Mesendoderm (in vitro differentiated cells): ENCODE measurements at regions not wholly inside any gene's neighbourhood (a gene's known extent, or its start where the extent isn't known, plus 50 kb on each side); places are given as distances from the start of the nearest gene placed in this dataset.

Experiments
- DNase-seq: peaks from one replicate; pipeline ENCODE4 v3.0.0; 2013
- H2AK5ac ChIP-seq: 2 replicates; pipeline ENCODE4 v1.6.1; 2013; ENCODE audit warnings: low read length, inconsistent platforms
- H2BK120ac ChIP-seq: 2 replicates; pipeline ENCODE4 v1.6.1; 2013; ENCODE audit warnings: low read depth, mild to moderate bottlenecking, low read length, moderate library complexity, mixed read lengths
- H2BK15ac ChIP-seq: replicated peaks from 2 replicates; pipeline ENCODE4 v1.6.1; 2013; ENCODE audit warnings: low read depth, mild to moderate bottlenecking, moderate library complexity
- H2BK5ac ChIP-seq: 2 replicates; pipeline ENCODE4 v1.6.1; 2013; ENCODE audit warnings: low read length, inconsistent platforms
- H3K18ac ChIP-seq: 2 replicates; pipeline ENCODE4 v1.6.1; 2013; ENCODE audit warnings: mild to moderate bottlenecking, low read length, mixed read lengths
- H3K23ac ChIP-seq: one replicate; pipeline ENCODE4 v1.6.1; 2013; ENCODE audit warnings: low read length
- H3K27ac ChIP-seq: 2 replicates; pipeline ENCODE4 v1.5.1; 2013; ENCODE audit warnings: low read depth, mild to moderate bottlenecking, inconsistent platforms, low read length, moderate library complexity
- H3K27me3 ChIP-seq: 2 replicates; pipeline ENCODE4 v1.6.1; 2013; ENCODE audit warnings: low read length, control low read depth, mild to moderate bottlenecking, inconsistent platforms; ENCODE audit not compliant: insufficient read depth, poor library complexity
- H3K36me3 ChIP-seq: 2 replicates; pipeline ENCODE4 v1.6.1; 2013; ENCODE audit warnings: low read length, inconsistent platforms; ENCODE audit not compliant: control insufficient read depth, insufficient read depth
- H3K4ac ChIP-seq: one replicate; pipeline ENCODE4 v1.6.1; 2013; ENCODE audit warnings: low read depth, mild to moderate bottlenecking, low read length, moderate library complexity
- H3K4me1 ChIP-seq: 2 replicates; pipeline ENCODE4 v1.6.1; 2013; ENCODE audit warnings: low read depth, low read length, inconsistent platforms; ENCODE audit not compliant: control insufficient read depth
- H3K4me2 ChIP-seq: 2 replicates; pipeline ENCODE4 v1.6.1; 2013; ENCODE audit warnings: low read length
- H3K4me3 ChIP-seq: 2 replicates; pipeline ENCODE4 v1.5.1; 2013; ENCODE audit warnings: mild to moderate bottlenecking, low read length
- H3K56ac ChIP-seq: one replicate; pipeline ENCODE4 v1.6.1; 2013; ENCODE audit warnings: low read length
- H3K79me1 ChIP-seq: 2 replicates; pipeline ENCODE4 v1.6.1; 2013; ENCODE audit warnings: low read length, inconsistent platforms
- H3K79me2 ChIP-seq: 2 replicates; pipeline ENCODE4 v1.6.1; 2013; ENCODE audit warnings: mild to moderate bottlenecking, low read length; ENCODE audit not compliant: control insufficient read depth, insufficient read depth
- H3K9ac ChIP-seq: 2 replicates; pipeline ENCODE4 v1.6.1; 2013; ENCODE audit warnings: low read length, inconsistent platforms
- H4K5ac ChIP-seq: one replicate; pipeline ENCODE4 v1.6.1; 2013; ENCODE audit warnings: low read length
- H4K8ac ChIP-seq: one replicate; pipeline ENCODE4 v1.6.1; 2013; ENCODE audit warnings: low read depth, mild to moderate bottlenecking, control low read depth, low read length, moderate library complexity
- WGBS: extraction: QIAGEN DNeasy Blood & Tissue Kit; methylation state at CpG from one replicate; pipeline ENCODE4 v1.1.7; 2013; ENCODE audit warnings: low lambda C conversion rate, missing lambda C conversion rate; ENCODE audit not compliant: insufficient coverage; ENCODE audit errors: extremely low coverage; 5-methylcytosine and 5-hydroxymethylcytosine counted together

DNA sequence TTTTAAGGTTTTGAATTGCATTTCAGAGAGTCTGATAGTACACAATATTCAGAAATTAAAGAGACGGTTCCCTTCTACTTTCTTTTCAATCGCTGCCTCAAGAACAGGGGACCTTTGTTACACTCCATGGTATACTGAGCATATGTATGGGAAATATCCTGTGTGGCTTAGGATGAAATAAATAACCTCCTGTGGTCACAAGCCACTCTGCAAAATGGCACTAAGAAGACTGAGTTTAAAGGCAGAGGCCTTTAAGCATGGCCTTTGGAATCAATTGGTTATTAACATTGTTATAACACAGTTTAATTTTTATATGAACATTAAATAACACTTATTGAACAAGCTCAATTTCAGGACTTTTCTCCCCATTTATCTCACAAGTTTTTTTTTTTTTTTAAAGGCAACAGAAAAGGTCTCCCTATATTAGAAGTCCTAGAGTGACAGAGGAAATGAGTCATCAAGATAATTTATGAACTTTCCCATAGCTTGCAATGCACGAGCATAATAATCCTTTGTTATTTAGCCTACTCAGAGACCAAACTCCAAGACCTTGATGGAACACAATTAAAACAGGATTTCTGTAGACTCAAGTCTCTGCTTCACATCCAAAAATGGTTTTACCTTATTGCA, 341.9 kb downstream of the TMEM167A start:
- no peaks in the 10 kb centered on the region for H3K79me2 ChIP-seq
- no peaks in the 10 kb centered on the region for H3K79me1 ChIP-seq
- no peak overlapping the region for H3K56ac ChIP-seq
- H2BK120ac ChIP-seq, result no peak overlapping the region
- no peak overlapping the region for H3K18ac ChIP-seq
- H3K27me3 ChIP-seq, result no peaks in the 10 kb centered on the region
- H2AK5ac ChIP-seq, result no peak overlapping the region
- no peak overlapping the region for H3K4me2 ChIP-seq
- H4K8ac ChIP-seq, result no peak overlapping the region
- H3K9ac ChIP-seq, result no peak overlapping the region
- H2BK5ac ChIP-seq, result no peak overlapping the region
- no peak overlapping the region for H3K4ac ChIP-seq
- no peak overlapping the region for H3K23ac ChIP-seq
- no peak overlapping the region for H4K5ac ChIP-seq
- H3K27ac ChIP-seq, result no peak overlapping the region
- H3K4me3 ChIP-seq, result no peak overlapping the region
- no peaks in the 10 kb centered on the region for H3K4me1 ChIP-seq
- DNase-seq, result no peak
- WGBS, result no CpG with 5 or more reads among the region's 3 CpGs
- H2BK15ac ChIP-seq, result no peak overlapping the region
- H3K36me3 ChIP-seq, result no peaks in the 10 kb centered on the region

GRCh38 chr5:82734347-82734746, 342.8 kb downstream of the TMEM167A start:
- no peak overlapping the region for H2BK5ac ChIP-seq
- H2AK5ac ChIP-seq, result no peak overlapping the region
- H3K4me2 ChIP-seq, result no peak overlapping the region
- no peak overlapping the region for H4K8ac ChIP-seq
- no peak for DNase-seq
- H3K79me1 ChIP-seq, result no peaks in the 10 kb centered on the region
- no peaks in the 10 kb centered on the region for H3K79me2 ChIP-seq
- H4K5ac ChIP-seq, result no peak overlapping the region
- no peak overlapping the region for H3K18ac ChIP-seq
- WGBS, result no CpG with 5 or more reads among the region's 5 CpGs
- H3K4me3 ChIP-seq, result no peak overlapping the region
- no peak overlapping the region for H2BK15ac ChIP-seq
- H3K4ac ChIP-seq, result no peak overlapping the region
- no peaks in the 10 kb centered on the region for H3K4me1 ChIP-seq
- no peaks in the 10 kb centered on the region for H3K36me3 ChIP-seq
- no peaks in the 10 kb centered on the region for H3K27me3 ChIP-seq
- no peak overlapping the region for H3K56ac ChIP-seq
- H3K27ac ChIP-seq, result no peak overlapping the region
- H3K23ac ChIP-seq, result no peak overlapping the region
- no peak overlapping the region for H3K9ac ChIP-seq
- H2BK120ac ChIP-seq, result no peak overlapping the region

GRCh38 chr5:82730913-82731312, 346.3 kb downstream of the TMEM167A start:
- Histone ChIP-seq H4K5ac (no peak overlapping the region), H2BK120ac (no peak overlapping the region), H2BK5ac (no peak overlapping the region), H2AK5ac (no peak overlapping the region), H3K56ac (no peak overlapping the region), H3K18ac (no peak overlapping the region), H4K8ac (no peak overlapping the region), H3K9ac (no peak overlapping the region), H3K4me2 (no peak overlapping the region), H3K23ac (no peak overlapping the region), H3K36me3 (no peaks in the 10 kb centered on the region), H3K79me2 (no peaks in the 10 kb centered on the region), H3K4ac (no peak overlapping the region), H2BK15ac (no peak overlapping the region), H3K4me1 (no peaks in the 10 kb centered on the region), H3K27me3 (no peaks in the 10 kb centered on the region), H3K79me1 (no peaks in the 10 kb centered on the region), H3K27ac (no peak overlapping the region), H3K4me3 (no peak overlapping the region)
- DNase-seq, result no peak
- WGBS, result no CpG with 5 or more reads among the region's 7 CpGs

GRCh38 chr5:82728926-82729702, 348.1 kb downstream of the TMEM167A start:
- no CpG with 5 or more reads among the region's 9 CpGs for WGBS
- H3K18ac ChIP-seq, result no peak overlapping the region
- DNase-seq, result no peak
- H3K56ac ChIP-seq, result no peak overlapping the region
- no peaks in the 10 kb centered on the region for H3K79me2 ChIP-seq
- H2AK5ac ChIP-seq, result no peak overlapping the region
- H2BK5ac ChIP-seq, result no peak overlapping the region
- no peak overlapping the region for H2BK15ac ChIP-seq
- H3K27me3 ChIP-seq, result no peaks in the 10 kb centered on the region
- H2BK120ac ChIP-seq, result no peak overlapping the region
- no peak overlapping the region for H3K4ac ChIP-seq
- no peak overlapping the region for H3K27ac ChIP-seq
- H3K4me1 ChIP-seq, result no peaks in the 10 kb centered on the region
- H4K5ac ChIP-seq, result no peak overlapping the region
- no peak overlapping the region for H4K8ac ChIP-seq
- H3K4me2 ChIP-seq, result no peak overlapping the region
- no peak overlapping the region for H3K9ac ChIP-seq
- H3K4me3 ChIP-seq, result no peak overlapping the region
- no peaks in the 10 kb centered on the region for H3K79me1 ChIP-seq
- H3K23ac ChIP-seq, result no peak overlapping the region
- H3K36me3 ChIP-seq, result no peaks in the 10 kb centered on the region

- no peaks in the 10 kb centered on the region for H3K79me2 ChIP-seq
- H3K18ac ChIP-seq, result no peak overlapping the region
- no peak overlapping the region for H3K56ac ChIP-seq
- H2AK5ac ChIP-seq, result no peak overlapping the region
- H3K4me2 ChIP-seq, result no peak overlapping the region
- DNase-seq, result no peak
- H3K27ac ChIP-seq, result no peak overlapping the region
- no peak overlapping the region for H2BK120ac ChIP-seq
- no peak overlapping the region for H2BK15ac ChIP-seq
- no peak overlapping the region for H4K5ac ChIP-seq
- H3K36me3 ChIP-seq, result no peaks in the 10 kb centered on the region
- no peak overlapping the region for H2BK5ac ChIP-seq
- H3K4ac ChIP-seq, result no peak overlapping the region
- peaks cover 2% of the 10 kb centered on the region for H3K4me1 ChIP-seq
- H3K27me3 ChIP-seq, result no peaks in the 10 kb centered on the region
- WGBS, result no CpG with 5 or more reads among the region's 3 CpGs
- no peak overlapping the region for H3K4me3 ChIP-seq
- H3K23ac ChIP-seq, result no peak overlapping the region
- H3K9ac ChIP-seq, result no peak overlapping the region
- H4K8ac ChIP-seq, result no peak overlapping the region
- H3K79me1 ChIP-seq, result no peaks in the 10 kb centered on the region
Measured at GRCh38 chr5:82723168-82723567, 354.0 kb downstream of the TMEM167A start.

DNA sequence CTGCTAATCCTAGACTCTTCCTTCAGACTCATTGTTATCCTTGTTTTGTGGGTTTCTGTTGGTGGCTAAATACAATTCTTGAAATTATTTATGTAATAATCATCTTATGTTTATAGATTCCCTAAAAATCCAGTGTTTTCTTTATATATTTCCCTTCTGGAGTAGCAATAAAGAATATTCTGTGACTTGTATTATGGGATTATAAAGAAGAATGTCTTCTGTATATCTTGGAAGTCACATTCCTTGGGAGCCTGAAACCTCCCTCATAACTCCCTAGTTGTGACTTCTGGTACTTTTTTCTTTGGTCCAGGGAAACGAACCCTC, 356.1 kb downstream of the TMEM167A start:
- no peaks in the 10 kb centered on the region for H3K79me2 ChIP-seq
- no peak overlapping the region for H2BK120ac ChIP-seq
- H4K8ac ChIP-seq, result no peak overlapping the region
- no peak overlapping the region for H3K23ac ChIP-seq
- peaks cover 2% of the 10 kb centered on the region for H3K4me1 ChIP-seq
- no peak overlapping the region for H3K4me2 ChIP-seq
- H3K4ac ChIP-seq, result no peak overlapping the region
- WGBS, result no CpG with 5 or more reads among the region's 1 CpG
- no peaks in the 10 kb centered on the region for H3K79me1 ChIP-seq
- H2BK5ac ChIP-seq, result no peak overlapping the region
- H3K36me3 ChIP-seq, result no peaks in the 10 kb centered on the region
- H4K5ac ChIP-seq, result no peak overlapping the region
- no peak overlapping the region for H2BK15ac ChIP-seq
- no peak overlapping the region for H3K9ac ChIP-seq
- no peak overlapping the region for H3K4me3 ChIP-seq
- no peak overlapping the region for H3K27ac ChIP-seq
- no peak overlapping the region for H3K18ac ChIP-seq
- no peak overlapping the region for H3K56ac ChIP-seq
- H2AK5ac ChIP-seq, result no peak overlapping the region
- no peak for DNase-seq
- H3K27me3 ChIP-seq, result no peaks in the 10 kb centered on the region
